ENCODE measurements at regions not wholly inside any gene's neighbourhood (a gene's known extent, or its start where the extent isn't known, plus 50 kb on each side); places are given as distances from the start of the nearest gene placed in this dataset.

DNA sequence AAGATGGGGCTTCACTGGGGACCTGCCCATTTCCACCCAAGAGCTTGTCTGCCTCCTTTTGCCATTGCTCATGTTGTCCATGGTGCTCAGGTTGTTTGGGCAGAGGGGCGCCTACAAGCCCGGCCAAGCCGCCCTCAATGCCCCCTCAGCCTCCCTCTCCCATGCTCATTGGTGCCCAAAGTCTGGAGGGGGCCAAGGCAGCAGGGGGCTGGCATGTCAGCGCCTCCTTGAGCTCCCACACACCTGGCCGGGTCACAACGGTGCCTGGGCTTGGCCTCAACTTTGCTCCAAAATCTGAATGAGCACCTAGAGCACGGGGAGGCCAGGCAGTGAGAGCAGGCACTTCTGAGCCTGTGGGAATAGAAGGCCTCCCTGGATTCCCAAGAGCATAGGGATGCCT, 1598.8 kb downstream of the PCDH7 start:
- Mint-ChIP-seq H3K4me1 (no peaks in the 10 kb centered on the region), H3K36me3 (ENCODE audit: low read depth) (no peaks in the 10 kb centered on the region), H3K27ac (no peak overlapping the region), H3K27me3 (no peaks in the 10 kb centered on the region), H3K4me3 (no peak overlapping the region)
- DNase-seq, result no peak
- no peak for ATAC-seq
- H3K9me3 ChIP-seq (ENCODE audit: control insufficient read depth, low read length, poor library complexity, severe bottlenecking), result no peaks in the 10 kb centered on the region

DNA sequence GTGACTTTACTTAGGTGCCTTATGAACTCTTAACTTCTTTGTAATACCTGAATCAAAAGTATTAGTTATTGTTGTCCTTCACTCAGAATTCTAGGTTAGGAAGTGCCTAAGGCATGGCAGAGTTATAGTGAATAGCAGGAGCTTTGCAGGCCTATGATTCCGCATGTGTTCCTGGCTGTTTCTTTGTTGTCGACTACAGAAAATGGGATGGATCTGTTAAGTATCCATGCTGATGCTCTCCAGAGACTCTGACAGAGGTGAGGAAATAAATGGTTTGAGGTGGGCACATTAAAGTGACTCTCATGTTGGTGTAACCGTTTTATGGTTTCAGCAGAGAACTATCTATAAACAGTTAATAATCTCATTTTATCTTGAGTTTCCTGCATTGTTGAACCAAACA, 1601.3 kb downstream of the PCDH7 start:
- no peak for DNase-seq
- ATAC-seq, result no peak
- Mint-ChIP-seq H3K36me3 (ENCODE audit: low read depth) (no peaks in the 10 kb centered on the region), H3K4me1 (no peaks in the 10 kb centered on the region), H3K27ac (no peak overlapping the region), H3K4me3 (no peak overlapping the region), H3K27me3 (no peaks in the 10 kb centered on the region)
- peaks cover 2% of the 10 kb centered on the region for H3K9me3 ChIP-seq (ENCODE audit: control insufficient read depth, low read length, poor library complexity, severe bottlenecking)

DNA sequence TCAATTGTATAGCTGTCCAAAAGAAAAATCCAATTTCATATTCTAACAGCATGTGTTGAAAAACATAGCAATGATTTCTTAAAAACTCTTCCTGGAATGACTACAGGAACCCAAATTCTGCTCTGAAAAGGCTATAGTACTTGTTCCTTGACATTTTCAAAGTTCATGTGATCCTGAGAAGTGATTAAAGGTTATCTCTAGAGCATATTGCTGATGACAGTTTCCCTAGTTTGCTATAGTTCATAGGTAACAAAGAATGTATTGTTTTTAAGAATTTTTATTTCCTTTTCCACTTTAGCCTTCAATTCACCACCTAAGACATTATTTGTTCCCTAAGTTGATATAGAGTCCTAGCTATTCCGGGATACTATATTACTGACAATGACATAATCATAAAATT, 1614.6 kb downstream of the PCDH7 start:
- no peak overlapping the region for H3K4me3 Mint-ChIP-seq
- H3K27me3 Mint-ChIP-seq, result no peaks in the 10 kb centered on the region

DNA sequence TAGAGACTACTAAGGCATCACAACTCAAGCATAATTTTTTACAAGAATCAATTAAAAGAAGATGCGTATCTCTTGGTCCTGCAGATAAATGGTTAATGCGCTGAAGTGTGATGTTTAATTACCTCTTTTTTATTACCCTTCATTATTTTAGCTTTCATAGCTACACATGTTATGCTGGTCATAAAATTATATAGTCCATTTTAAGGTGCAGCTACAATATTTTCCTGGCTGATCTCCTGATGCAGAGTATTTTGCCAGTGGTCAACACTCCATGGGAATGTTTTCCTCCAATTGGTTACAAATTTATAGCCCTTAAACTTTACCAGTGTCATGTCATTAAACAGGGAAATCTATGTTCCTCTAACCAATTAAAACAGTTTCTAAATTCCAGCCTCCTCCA, 1617.2 kb downstream of the PCDH7 start:
- H3K9me3 ChIP-seq (ENCODE audit: control insufficient read depth, low read length, poor library complexity, severe bottlenecking), result no peaks in the 10 kb centered on the region
- Mint-ChIP-seq H3K27ac (no peak overlapping the region), H3K4me1 (no peaks in the 10 kb centered on the region), H3K4me3 (no peak overlapping the region), H3K36me3 (ENCODE audit: low read depth) (no peaks in the 10 kb centered on the region), H3K27me3 (no peaks in the 10 kb centered on the region)
- DNase-seq (no peak), ATAC-seq (no peak)

More for the DNA sequence above, 1614.6 kb downstream of the PCDH7 start:
- H3K9me3 ChIP-seq (ENCODE audit: control insufficient read depth, low read length, poor library complexity, severe bottlenecking), result no peaks in the 10 kb centered on the region
- H3K27ac Mint-ChIP-seq, result no peak overlapping the region
- H3K4me1 Mint-ChIP-seq, result no peaks in the 10 kb centered on the region
- H3K36me3 Mint-ChIP-seq (ENCODE audit: low read depth), result no peaks in the 10 kb centered on the region
- ATAC-seq (no peak), DNase-seq (no peak)

DNA sequence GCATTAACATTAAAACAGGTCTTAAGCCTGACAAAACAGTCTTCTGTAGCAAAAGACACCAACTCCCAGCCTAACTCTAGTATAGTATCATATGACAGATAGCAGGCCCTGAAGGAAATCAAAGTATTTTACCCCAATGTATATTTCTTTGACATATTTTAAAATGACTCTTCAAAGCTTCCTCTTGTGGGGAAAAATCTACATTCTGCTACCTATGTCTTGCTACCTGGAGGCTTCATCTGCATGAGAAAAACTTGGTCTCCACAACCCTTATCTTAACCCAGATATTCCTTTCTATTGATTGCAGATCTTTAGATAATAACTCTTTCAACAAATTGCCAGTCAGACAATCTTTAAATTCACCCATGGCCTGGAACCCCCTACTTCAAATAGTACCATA, 1620.4 kb downstream of the PCDH7 start:
- no peaks in the 10 kb centered on the region for H3K4me1 Mint-ChIP-seq
- no peaks in the 10 kb centered on the region for H3K9me3 ChIP-seq (ENCODE audit: control insufficient read depth, low read length, poor library complexity, severe bottlenecking)
- DNase-seq (no peak), ATAC-seq (no peak)
- H3K36me3 Mint-ChIP-seq (ENCODE audit: low read depth), result no peaks in the 10 kb centered on the region
- H3K27ac Mint-ChIP-seq, result no peak overlapping the region
- no peaks in the 10 kb centered on the region for H3K27me3 Mint-ChIP-seq
- H3K4me3 Mint-ChIP-seq, result no peak overlapping the region

DNA sequence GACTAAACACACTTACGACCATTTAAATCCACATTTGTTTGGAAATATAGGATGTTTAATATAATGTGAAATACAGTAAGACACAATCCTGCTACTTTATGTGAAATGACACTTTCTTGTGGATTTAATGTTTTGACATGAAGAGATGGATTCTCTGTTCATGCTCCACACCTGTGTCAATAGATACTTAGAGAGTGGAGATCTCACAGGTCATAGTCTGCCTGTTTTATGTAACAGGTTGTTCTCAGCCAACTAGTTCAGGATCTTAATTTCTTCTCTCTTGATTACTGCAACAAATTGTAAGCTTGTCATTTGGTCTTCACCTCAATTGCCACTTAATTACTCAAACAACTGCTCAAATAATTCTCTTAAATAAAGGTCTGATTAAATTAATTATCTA, 1621.2 kb downstream of the PCDH7 start:
- H3K36me3 Mint-ChIP-seq (ENCODE audit: low read depth), result no peaks in the 10 kb centered on the region
- ATAC-seq, result no peak

DNA sequence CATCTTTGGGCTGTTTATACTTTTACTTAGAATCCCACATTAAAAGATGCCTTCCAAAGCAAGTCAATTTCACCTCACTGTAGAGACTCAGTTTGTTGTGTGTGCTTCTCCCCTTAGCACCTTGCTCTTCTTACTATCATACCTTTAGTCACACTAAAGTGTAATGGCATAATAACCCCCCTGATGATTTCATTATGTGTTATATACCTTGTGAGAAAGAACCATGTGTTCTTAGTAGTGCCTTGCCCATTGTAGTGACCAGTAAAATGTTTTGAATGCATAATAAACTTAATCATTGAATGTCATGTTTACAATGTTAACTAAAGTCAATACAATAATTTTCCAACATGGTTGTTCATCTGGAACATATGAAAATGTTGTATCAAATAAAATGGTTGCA, 1621.9 kb downstream of the PCDH7 start:
- ATAC-seq, result no peak
- no peak overlapping the region for H3K4me3 Mint-ChIP-seq
- H3K9me3 ChIP-seq (ENCODE audit: control insufficient read depth, low read length, poor library complexity, severe bottlenecking), result no peaks in the 10 kb centered on the region
- no peaks in the 10 kb centered on the region for H3K4me1 Mint-ChIP-seq
- DNase-seq, result no peak
- no peaks in the 10 kb centered on the region for H3K27me3 Mint-ChIP-seq
- H3K36me3 Mint-ChIP-seq (ENCODE audit: low read depth), result no peaks in the 10 kb centered on the region
- H3K27ac Mint-ChIP-seq, result no peak overlapping the region

More for the DNA sequence above, 1621.2 kb downstream of the PCDH7 start:
- no peaks in the 10 kb centered on the region for H3K27me3 Mint-ChIP-seq
- DNase-seq, result no peak
- H3K4me3 Mint-ChIP-seq, result no peak overlapping the region
- no peak overlapping the region for H3K27ac Mint-ChIP-seq
- H3K9me3 ChIP-seq (ENCODE audit: control insufficient read depth, low read length, poor library complexity, severe bottlenecking), result no peaks in the 10 kb centered on the region
- no peaks in the 10 kb centered on the region for H3K4me1 Mint-ChIP-seq

DNA sequence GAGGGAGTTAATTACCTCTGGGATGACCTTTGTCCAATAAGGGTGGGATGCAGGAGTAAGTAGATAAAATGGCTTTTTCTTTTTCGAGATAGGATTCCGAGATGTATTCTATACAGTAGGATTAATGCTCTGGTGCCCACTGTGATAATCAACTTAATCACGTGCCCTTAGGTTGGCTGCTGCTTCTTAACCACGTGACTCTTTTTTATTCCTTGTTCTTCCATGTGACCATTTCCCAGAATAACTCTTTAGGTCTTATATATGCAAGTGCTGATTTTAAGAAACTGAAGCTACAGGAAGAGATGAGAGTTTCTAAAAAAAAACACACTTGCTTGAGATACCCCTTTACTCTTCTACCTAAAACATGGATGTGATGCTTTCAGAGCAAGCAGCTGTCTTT, 1628.9 kb downstream of the PCDH7 start:
- no peak overlapping the region for H3K4me3 Mint-ChIP-seq
- H3K36me3 Mint-ChIP-seq (ENCODE audit: low read depth), result no peaks in the 10 kb centered on the region
- no peak for DNase-seq
- no peaks in the 10 kb centered on the region for H3K27me3 Mint-ChIP-seq
- ATAC-seq, result no peak
- no peaks in the 10 kb centered on the region for H3K4me1 Mint-ChIP-seq
- no peaks in the 10 kb centered on the region for H3K9me3 ChIP-seq (ENCODE audit: control insufficient read depth, low read length, poor library complexity, severe bottlenecking)
- H3K27ac Mint-ChIP-seq, result no peak overlapping the region

DNA sequence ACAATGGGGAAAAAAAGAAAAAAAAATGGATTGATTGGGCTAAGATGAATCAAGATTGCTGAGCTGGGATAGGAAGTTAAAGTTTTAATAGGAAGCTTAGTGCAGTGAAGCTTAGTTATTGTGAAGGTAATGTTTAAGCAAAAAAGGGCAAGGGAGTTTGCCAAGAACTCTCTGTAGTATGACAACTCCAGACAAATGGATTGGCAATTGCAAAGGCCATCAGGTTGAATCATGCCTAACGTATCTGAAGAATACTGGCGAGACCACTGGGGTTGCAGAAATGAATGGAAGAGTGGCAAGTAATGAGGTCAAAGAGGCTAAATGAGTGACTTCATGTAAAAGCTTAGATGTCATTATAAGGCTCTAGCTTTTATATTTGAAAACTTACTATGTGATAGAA, 1654.0 kb downstream of the PCDH7 start:
- no peak for DNase-seq
- no peak for ATAC-seq
- Mint-ChIP-seq H3K4me3 (no peak overlapping the region), H3K4me1 (no peaks in the 10 kb centered on the region), H3K27me3 (no peaks in the 10 kb centered on the region), H3K36me3 (ENCODE audit: low read depth) (no peaks in the 10 kb centered on the region), H3K27ac (no peak overlapping the region)
- H3K9me3 ChIP-seq (ENCODE audit: control insufficient read depth, low read length, poor library complexity, severe bottlenecking), result no peaks in the 10 kb centered on the region

DNA sequence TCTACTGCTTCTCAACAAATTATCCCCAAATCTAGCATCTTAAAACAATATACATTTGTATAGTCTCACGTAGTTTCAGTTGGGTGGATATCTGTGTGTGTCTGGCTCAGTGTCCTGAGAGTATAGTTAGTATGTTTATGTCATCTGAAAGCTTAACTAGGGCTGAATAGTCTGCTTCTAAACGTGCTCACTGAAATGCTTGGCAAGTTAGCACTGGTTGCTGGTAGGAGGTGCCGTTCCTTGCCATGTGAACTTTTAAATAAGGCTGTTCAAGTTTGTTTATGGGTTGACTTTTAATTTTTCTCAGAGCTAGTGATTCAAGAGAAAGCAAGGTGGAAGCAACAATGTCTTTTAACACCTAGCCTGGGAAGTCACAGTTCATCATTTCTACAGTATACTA, 1673.6 kb downstream of the PCDH7 start:
- Mint-ChIP-seq H3K36me3 (ENCODE audit: low read depth) (no peaks in the 10 kb centered on the region), H3K4me1 (no peaks in the 10 kb centered on the region), H3K27me3 (no peaks in the 10 kb centered on the region), H3K27ac (no peak overlapping the region), H3K4me3 (no peak overlapping the region)
- DNase-seq (no peak), ATAC-seq (no peak)
- no peaks in the 10 kb centered on the region for H3K9me3 ChIP-seq (ENCODE audit: control insufficient read depth, low read length, poor library complexity, severe bottlenecking)

DNA sequence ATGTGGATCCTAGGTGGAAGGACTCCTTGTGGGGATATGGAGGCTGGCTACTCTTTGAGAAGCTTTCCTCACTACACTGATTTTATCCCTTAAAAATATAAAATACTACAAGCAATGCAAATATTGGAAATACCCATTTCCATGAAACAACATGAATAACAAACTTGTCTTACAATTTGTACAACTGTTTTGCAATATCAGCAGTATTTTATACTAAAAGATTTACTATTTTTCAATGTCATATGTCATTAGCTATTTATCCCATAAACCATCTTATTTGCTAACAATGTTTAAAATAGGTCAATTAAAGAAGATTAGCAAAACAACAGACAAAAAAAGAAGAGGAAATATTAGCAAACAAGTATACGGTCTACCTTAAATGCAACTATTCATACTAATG, 1674.1 kb downstream of the PCDH7 start:
- Mint-ChIP-seq H3K27ac (no peak overlapping the region), H3K36me3 (ENCODE audit: low read depth) (no peaks in the 10 kb centered on the region), H3K4me3 (no peak overlapping the region), H3K27me3 (no peaks in the 10 kb centered on the region), H3K4me1 (no peaks in the 10 kb centered on the region)
- DNase-seq, result no peak
- no peaks in the 10 kb centered on the region for H3K9me3 ChIP-seq (ENCODE audit: control insufficient read depth, low read length, poor library complexity, severe bottlenecking)
- no peak for ATAC-seq

DNA sequence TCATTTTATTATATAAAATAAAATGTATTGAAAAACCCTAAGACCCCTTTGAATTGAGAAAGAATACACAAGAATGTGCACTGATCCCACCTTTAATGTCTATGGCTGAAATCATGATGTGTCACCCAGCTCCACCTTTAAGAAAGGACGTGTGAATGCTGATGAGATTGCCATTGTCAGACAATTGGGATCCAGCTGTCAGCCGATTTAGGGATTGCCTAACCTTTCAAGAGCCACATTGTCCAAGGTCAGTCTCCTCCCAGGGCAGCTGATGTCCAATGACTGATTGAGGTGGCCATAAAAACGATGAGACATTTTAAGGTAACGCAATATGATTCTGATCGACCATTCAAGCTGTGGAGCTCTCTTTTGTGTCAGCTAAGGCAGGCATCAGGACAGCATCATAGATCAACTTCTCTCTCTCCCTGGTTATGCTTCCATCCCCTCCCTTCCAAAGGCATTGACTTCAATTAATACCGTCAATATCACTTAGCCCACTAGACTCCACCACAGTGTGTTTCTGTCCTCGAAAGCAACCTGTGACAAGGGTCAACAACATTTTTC, 1676.4 kb downstream of the PCDH7 start:
- DNase-seq (no peak), ATAC-seq (no peak)
- Mint-ChIP-seq H3K4me3 (no peak overlapping the region), H3K27me3 (no peaks in the 10 kb centered on the region), H3K36me3 (ENCODE audit: low read depth) (no peaks in the 10 kb centered on the region), H3K4me1 (no peaks in the 10 kb centered on the region), H3K27ac (no peak overlapping the region)
- H3K9me3 ChIP-seq (ENCODE audit: control insufficient read depth, low read length, poor library complexity, severe bottlenecking), result no peaks in the 10 kb centered on the region

DNA sequence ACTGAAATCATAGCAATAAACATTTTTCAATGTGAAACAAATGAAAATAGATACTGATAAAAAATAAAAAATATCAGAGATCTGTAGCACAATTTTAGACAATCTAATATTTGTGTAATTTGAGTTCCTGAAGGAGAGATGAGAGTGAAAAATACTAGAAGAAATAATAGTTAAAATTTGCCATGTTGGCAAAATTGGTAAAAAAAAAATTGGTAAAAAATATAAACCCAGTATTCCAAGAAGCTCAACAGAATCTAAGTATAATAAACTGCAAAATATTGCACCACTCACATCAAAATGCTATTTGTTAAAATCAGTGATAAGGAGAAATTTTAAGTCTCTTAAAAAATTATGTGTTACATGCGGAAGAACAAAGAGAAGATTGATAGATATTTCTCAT, 1680.7 kb downstream of the PCDH7 start:
- Mint-ChIP-seq H3K4me1 (no peaks in the 10 kb centered on the region), H3K36me3 (ENCODE audit: low read depth) (no peaks in the 10 kb centered on the region), H3K27ac (no peak overlapping the region), H3K4me3 (no peak overlapping the region), H3K27me3 (no peaks in the 10 kb centered on the region)
- H3K9me3 ChIP-seq (ENCODE audit: control insufficient read depth, low read length, poor library complexity, severe bottlenecking), result no peaks in the 10 kb centered on the region
- DNase-seq (no peak), ATAC-seq (no peak)

DNA sequence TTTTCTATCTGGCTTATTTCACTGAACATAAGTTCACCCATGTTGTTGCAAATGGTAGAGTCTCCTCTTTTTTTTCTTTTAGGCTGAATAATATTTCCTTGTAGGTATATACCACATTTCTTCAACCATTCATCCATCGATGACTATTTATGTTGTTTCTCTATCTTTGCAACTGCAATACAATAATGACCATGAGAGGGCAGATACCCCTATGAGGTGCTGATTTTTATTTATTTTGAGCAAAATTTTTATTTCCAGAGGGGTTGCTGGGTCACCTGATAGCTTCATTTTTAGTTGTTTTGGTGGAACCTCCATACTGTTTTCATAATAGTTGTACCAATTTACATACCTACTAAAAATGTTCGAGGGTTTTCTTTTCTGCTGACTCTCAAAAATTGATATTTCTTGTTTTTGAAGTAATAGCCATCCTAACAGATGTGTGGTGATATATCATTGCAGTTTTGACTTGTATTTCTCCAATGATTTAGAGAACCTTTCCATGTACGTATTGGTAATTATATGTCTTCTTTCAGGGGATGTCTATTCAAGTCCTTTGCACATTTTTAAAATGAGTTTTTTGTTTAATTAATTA, 1697.0 kb downstream of the PCDH7 start:
- H3K36me3 Mint-ChIP-seq (ENCODE audit: low read depth), result no peaks in the 10 kb centered on the region
- H3K9me3 ChIP-seq (ENCODE audit: control insufficient read depth, low read length, poor library complexity, severe bottlenecking), result no peaks in the 10 kb centered on the region
- DNase-seq (no peak), ATAC-seq (no peak)
- H3K4me3 Mint-ChIP-seq, result no peak overlapping the region
- no peak overlapping the region for H3K27ac Mint-ChIP-seq
- no peaks in the 10 kb centered on the region for H3K27me3 Mint-ChIP-seq
- no peaks in the 10 kb centered on the region for H3K4me1 Mint-ChIP-seq

Data from T-helper 17 cell (primary cell).